Mucosa of descending colon (tissue), 3 donors: ENCODE measurements at regions not wholly inside any gene's neighbourhood (a gene's known extent, or its start where the extent isn't known, plus 50 kb on each side); places are given as distances from the start of the nearest gene placed in this dataset.

Experiments used
- ATAC-seq: fragments of 200-7000 bp; cut with Tn5 transposase; one replicate; pipeline ENCODE4 v1.9.1; 2020; ENCODE audit warnings: mild to moderate bottlenecking, moderate library complexity
- DNase-seq, 3 donors: peaks; one replicate each; pipeline ENCODE4 v3.0.0-alpha.2; 2020
- H3K36me3 ChIP-seq: fragments of 200-600 bp; one replicate; pipeline ENCODE4 v1.8.0; 2021; ENCODE audit warnings: low read depth, mild to moderate bottlenecking
- H3K4me1 ChIP-seq: fragments of 200-600 bp; one replicate; pipeline ENCODE4 v1.8.0; 2021; ENCODE audit warnings: low read depth, mild to moderate bottlenecking
- H3K4me3 ChIP-seq: fragments of 200-600 bp; one replicate; pipeline ENCODE4 v1.8.0; 2021; ENCODE audit warnings: mild to moderate bottlenecking
- H3K9me3 ChIP-seq: fragments of 200-600 bp; one replicate; pipeline ENCODE4 v1.8.0; 2021; ENCODE audit warnings: mild to moderate bottlenecking
- intact Hi-C, 2 donors: fragments of 100-400 bp; cut with DNase I in 1 of 2; cut with micrococcal nuclease in 1 of 2; formaldehyde crosslinking; loops; one replicate each; pipeline versions ENCODE4 v1.11.0 to v1.11.1; 2022; cut with DNase I, micrococcal nuclease
- TF ChIP-seq, protein P1 (sequence below): fragments of 200-600 bp; IDR thresholded peaks from one replicate; pipeline ENCODE4 v1.8.0; 2022; ENCODE audit warnings: antibody characterized with exemption, mild to moderate bottlenecking
- donor health status: DM: no; HTN: no; CAD: no; lungs with moderate emphysema.
- donor health status: DM: no; HTN: no; CAD: no.
- donor health status: DM: no; HTN: yes; CAD: no.

DNA sequence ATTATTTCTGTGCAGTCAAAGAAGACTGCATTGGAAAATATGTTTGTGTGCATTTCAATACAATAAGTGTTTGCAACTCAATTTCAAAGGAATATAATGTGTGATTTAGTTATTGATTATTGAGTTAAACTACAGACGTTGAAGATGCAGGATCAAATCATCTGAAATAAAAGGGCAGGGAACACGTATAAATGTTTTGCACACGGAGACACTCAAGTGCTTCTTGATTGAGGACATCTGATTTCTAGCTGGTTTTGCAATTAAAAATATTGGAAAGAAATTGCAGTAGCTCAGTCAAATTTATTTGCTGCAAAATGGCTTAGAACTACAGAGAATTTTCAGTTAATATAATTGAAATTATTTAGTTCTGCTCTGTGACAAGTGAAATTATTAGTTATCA, 412.7 kb downstream of the UTRN start:
- DNase-seq: no peak
- H3K4me1 ChIP-seq: peaks cover 4% of the 10 kb centered on the region
- no peaks in the 10 kb centered on the region for H3K36me3 ChIP-seq
- intact Hi-C loops: no loop called here
- no peak for ATAC-seq
- H3K9me3 ChIP-seq: no peaks in the 10 kb centered on the region
- TF ChIP-seq, protein P1, sequence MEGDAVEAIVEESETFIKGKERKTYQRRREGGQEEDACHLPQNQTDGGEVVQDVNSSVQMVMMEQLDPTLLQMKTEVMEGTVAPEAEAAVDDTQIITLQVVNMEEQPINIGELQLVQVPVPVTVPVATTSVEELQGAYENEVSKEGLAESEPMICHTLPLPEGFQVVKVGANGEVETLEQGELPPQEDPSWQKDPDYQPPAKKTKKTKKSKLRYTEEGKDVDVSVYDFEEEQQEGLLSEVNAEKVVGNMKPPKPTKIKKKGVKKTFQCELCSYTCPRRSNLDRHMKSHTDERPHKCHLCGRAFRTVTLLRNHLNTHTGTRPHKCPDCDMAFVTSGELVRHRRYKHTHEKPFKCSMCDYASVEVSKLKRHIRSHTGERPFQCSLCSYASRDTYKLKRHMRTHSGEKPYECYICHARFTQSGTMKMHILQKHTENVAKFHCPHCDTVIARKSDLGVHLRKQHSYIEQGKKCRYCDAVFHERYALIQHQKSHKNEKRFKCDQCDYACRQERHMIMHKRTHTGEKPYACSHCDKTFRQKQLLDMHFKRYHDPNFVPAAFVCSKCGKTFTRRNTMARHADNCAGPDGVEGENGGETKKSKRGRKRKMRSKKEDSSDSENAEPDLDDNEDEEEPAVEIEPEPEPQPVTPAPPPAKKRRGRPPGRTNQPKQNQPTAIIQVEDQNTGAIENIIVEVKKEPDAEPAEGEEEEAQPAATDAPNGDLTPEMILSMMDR: no peak
- H3K4me3 ChIP-seq: no peak overlapping the region

DNA sequence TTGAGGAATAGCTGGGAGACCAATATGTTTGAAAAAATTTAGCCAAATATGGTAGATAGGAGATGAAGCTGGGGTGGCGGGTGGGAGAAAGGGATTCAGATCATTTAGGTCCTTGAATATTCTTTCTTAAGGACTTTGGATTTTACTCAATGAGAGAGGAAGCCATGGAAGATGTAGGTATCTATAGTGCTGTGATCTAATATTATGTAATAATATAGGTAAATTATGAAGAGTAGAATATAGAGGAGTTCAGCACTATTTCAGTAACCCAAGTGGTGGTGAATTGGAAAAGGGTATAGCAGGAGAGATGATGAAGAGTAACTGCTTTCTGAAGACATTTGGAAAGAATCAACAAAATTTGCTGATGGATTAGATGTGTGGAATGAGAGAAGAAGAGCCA, 417.6 kb downstream of the UTRN start:
- ATAC-seq: no peak
- intact Hi-C loops: no loop called here
- no peaks in the 10 kb centered on the region for H3K36me3 ChIP-seq
- no peaks in the 10 kb centered on the region for H3K4me1 ChIP-seq
- H3K4me3 ChIP-seq: no peak overlapping the region
- no peak for DNase-seq
- H3K9me3 ChIP-seq: no peaks in the 10 kb centered on the region
- TF ChIP-seq, protein P1: no peak

DNA sequence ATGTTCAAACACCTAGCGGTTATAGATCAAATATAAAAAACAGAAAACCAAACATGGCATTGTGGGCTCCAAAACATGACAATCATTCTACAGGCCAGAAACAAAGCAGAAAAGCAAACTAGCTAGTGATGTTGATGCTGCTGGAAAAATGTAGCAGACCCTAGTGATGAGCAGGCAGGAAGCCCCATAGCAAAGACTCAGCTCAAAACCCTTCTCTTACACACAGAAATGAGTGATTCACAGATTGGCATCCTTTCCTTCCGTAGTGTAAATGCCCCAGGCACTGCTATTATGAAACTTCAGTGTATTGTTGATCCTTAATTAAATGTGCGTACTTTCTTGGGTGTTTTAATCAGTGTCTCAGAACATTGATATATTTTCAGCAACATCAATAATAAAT, 425.1 kb downstream of the UTRN start:
- ATAC-seq (no peak), DNase-seq (no peak)
- H3K36me3 ChIP-seq: no peaks in the 10 kb centered on the region
- intact Hi-C loops: no loop called here
- no peaks in the 10 kb centered on the region for H3K9me3 ChIP-seq
- TF ChIP-seq, protein P1: no peak
- H3K4me1 ChIP-seq: no peaks in the 10 kb centered on the region
- H3K4me3 ChIP-seq: no peak overlapping the region

DNA sequence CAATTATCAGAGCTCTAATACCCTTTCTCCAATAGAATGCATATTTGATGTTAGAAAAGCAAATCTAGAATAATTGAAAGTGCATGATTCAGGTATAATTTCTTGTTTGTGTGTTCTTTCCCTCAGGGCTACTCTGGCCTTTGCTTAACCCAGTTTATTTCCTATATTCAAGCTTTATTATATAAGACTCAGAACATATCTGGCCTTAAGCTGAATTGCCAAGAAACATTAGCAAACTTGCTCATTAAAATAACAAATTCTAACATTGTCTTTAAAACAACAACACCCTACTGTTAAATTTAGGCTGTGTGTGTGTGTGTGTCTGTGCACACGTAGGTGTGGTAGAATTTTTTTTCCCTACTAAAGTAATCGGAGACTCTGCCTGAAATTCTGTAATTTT, 426.5 kb downstream of the UTRN start:
- DNase-seq (no peak), ATAC-seq (no peak)
- Histone ChIP-seq H3K4me3 (no peak overlapping the region), H3K4me1 (no peaks in the 10 kb centered on the region), H3K36me3 (no peaks in the 10 kb centered on the region), H3K9me3 (no peaks in the 10 kb centered on the region)
- TF ChIP-seq, protein P1: no peak
- intact Hi-C loops: no loop called here

DNA sequence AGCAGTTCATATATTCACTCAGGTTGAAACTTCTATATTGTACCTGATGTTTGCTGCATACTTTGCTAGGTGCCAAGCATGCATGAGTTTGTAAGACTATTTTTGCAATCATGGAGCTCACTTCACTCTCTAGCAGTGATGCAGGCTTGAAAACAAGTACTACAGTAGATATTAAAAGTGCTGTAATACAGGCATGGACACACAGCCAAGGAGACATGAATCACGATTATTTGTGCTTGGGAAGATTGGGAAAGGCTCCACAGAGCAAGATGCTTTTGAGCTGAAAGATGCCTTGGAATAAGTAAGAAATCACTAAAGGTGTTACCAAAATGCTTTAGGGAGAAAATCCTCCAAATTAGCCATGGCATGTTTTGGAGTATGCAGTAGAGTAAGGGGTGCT, 427.4 kb downstream of the UTRN start:
- ATAC-seq: no peak
- no peaks in the 10 kb centered on the region for H3K36me3 ChIP-seq
- TF ChIP-seq, protein P1: no peak
- no peak overlapping the region for H3K4me3 ChIP-seq
- no peaks in the 10 kb centered on the region for H3K4me1 ChIP-seq
- intact Hi-C loops: no loop called here
- no peak for DNase-seq
- H3K9me3 ChIP-seq: no peaks in the 10 kb centered on the region

DNA sequence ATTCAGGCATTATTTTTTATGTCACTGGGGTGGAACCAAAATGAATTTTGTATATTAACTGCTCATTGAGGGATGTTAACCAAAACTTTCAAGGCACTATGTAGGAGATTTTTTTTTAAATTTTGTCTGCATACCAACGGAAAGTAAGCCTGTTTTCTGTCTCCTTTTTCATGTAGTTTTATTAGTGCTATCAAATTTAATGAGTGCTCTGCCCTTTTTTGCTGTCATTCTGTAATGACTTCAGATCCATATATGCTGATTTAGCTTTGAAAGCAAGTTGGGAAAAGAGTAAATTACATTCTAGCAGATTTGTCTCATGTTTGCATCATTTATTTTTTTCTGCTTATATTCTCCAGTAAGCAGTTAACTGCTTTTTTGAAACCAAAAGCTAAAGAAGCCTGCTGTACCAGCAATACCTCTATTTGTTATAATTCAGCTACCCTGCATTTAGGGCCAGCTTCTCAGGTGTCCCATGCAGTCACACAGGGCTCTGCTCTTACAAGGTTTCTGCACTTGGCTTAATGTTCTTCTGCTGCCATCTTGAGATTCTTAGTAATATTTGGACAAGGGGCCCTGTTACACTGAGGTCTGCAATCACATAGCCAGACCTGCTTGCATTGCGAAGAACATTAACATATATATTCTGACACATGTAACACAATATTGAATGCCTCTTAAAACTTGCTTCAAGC, 429.0 kb downstream of the UTRN start:
- Histone ChIP-seq H3K4me1 (no peaks in the 10 kb centered on the region), H3K4me3 (no peak overlapping the region), H3K36me3 (no peaks in the 10 kb centered on the region), H3K9me3 (no peaks in the 10 kb centered on the region)
- intact Hi-C loops: no loop called here
- TF ChIP-seq, protein P1: no peak
- DNase-seq (no peak), ATAC-seq (no peak)
